Mesenchymal stem cell (in vitro differentiated cells and primary cell): ENCODE measurements at regions not wholly inside any gene's neighbourhood (a gene's known extent, or its start where the extent isn't known, plus 50 kb on each side); places are given as distances from the start of the nearest gene placed in this dataset.

Source experiments
- DNase-seq: peaks from one replicate; pipeline ENCODE4 v3.0.0-alpha.2; 2013
- H2AFZ ChIP-seq: one replicate; pipeline ENCODE4 v1.6.1; 2013; ENCODE audit warnings: low read depth, mild to moderate bottlenecking, control low read depth, inconsistent platforms, low read length, moderate library complexity
- H2AK5ac ChIP-seq: 2 replicates; pipeline ENCODE4 v1.6.1; 2013; ENCODE audit warnings: low read length, moderate library complexity, mild to moderate bottlenecking, inconsistent platforms; ENCODE audit not compliant: severe bottlenecking
- H2BK120ac ChIP-seq: one replicate; pipeline ENCODE4 v1.6.1; 2013; ENCODE audit warnings: low read depth, mild to moderate bottlenecking, inconsistent platforms, low read length, moderate library complexity
- H2BK12ac ChIP-seq, 2 experiments: one replicate each; pipeline ENCODE4 v1.6.1; 2013; ENCODE audit warnings: inconsistent platforms in 2 of 2, low read length in 2 of 2, mild to moderate bottlenecking in 2 of 2, moderate library complexity in 2 of 2, control low read depth in 1 of 2
- H2BK15ac ChIP-seq: one replicate; pipeline ENCODE4 v1.6.1; 2013; ENCODE audit warnings: mild to moderate bottlenecking, low read depth, inconsistent platforms; ENCODE audit not compliant: poor library complexity, severe bottlenecking
- H2BK5ac ChIP-seq: 2 replicates; pipeline ENCODE4 v1.6.1; 2013; ENCODE audit warnings: low read depth, mild to moderate bottlenecking, low read length, control low read depth, inconsistent platforms; ENCODE audit not compliant: poor library complexity, severe bottlenecking
- H3K14ac ChIP-seq, 2 experiments: one replicate each; pipeline ENCODE4 v1.6.1; 2013; ENCODE audit warnings: inconsistent platforms in 2 of 2, low read length in 2 of 2, control low read depth in 1 of 2, mild to moderate bottlenecking in 1 of 2, moderate library complexity in 1 of 2
- H3K18ac ChIP-seq, 2 experiments: one replicate each; pipeline ENCODE4 v1.6.1; 2013; ENCODE audit warnings: inconsistent platforms in 2 of 2, low read length in 2 of 2, control low read depth in 1 of 2, low read depth in 1 of 2, mild to moderate bottlenecking in 1 of 2
- H3K23ac ChIP-seq, 2 experiments: one replicate each; pipeline ENCODE4 v1.6.1; 2013; ENCODE audit warnings: inconsistent platforms in 2 of 2, low read length in 2 of 2, mild to moderate bottlenecking in 2 of 2, moderate library complexity in 2 of 2, control low read depth in 1 of 2
- H3K27ac ChIP-seq: 2 replicates; pipeline ENCODE4 v1.5.1; 2013; ENCODE audit warnings: mild to moderate bottlenecking, moderate library complexity, low read length, control low read depth, inconsistent platforms; ENCODE audit not compliant: poor library complexity, severe bottlenecking
- H3K27me3 ChIP-seq, 2 experiments: 2 replicates each; pipeline versions ENCODE4 v1.6.1 to v1.7.0; 2013; ENCODE audit warnings: low read length in 2 of 2, mild to moderate bottlenecking in 2 of 2, moderate library complexity in 2 of 2, control low read depth in 1 of 2, inconsistent platforms in 1 of 2; ENCODE audit not compliant: control insufficient read depth in 1 of 2, insufficient read depth in 1 of 2
- H3K36me3 ChIP-seq, 2 experiments: 2 replicates each; pipeline versions ENCODE4 v1.6.1 to v1.7.0; 2013; ENCODE audit warnings: low read length in 2 of 2, control low read depth in 1 of 2, inconsistent platforms in 1 of 2, low read depth in 1 of 2, mild to moderate bottlenecking in 1 of 2; ENCODE audit not compliant: insufficient read depth in 2 of 2, control insufficient read depth in 1 of 2
- H3K4ac ChIP-seq, 2 experiments: one replicate each; pipeline ENCODE4 v1.6.1; 2013; ENCODE audit warnings: inconsistent platforms in 2 of 2, low read length in 2 of 2, mild to moderate bottlenecking in 2 of 2, moderate library complexity in 2 of 2, control low read depth in 1 of 2, low read depth in 1 of 2
- H3K4me1 ChIP-seq: 2 replicates; pipeline ENCODE4 v1.6.1; 2013; ENCODE audit warnings: low read depth, low read length, control low read depth; ENCODE audit not compliant: control insufficient read depth, insufficient read depth
- H3K4me2 ChIP-seq: 2 replicates; pipeline ENCODE4 v1.6.1; 2013; ENCODE audit warnings: low read length, mild to moderate bottlenecking, inconsistent platforms; ENCODE audit not compliant: poor library complexity, severe bottlenecking
- H3K4me3 ChIP-seq, 2 experiments: 2 replicates each; pipeline versions ENCODE4 v1.5.1 to v1.7.0; 2013; ENCODE audit warnings: low read length in 2 of 2, mild to moderate bottlenecking in 2 of 2, control low read depth in 1 of 2, low read depth in 1 of 2; ENCODE audit not compliant: insufficient read depth in 1 of 2
- H3K79me1 ChIP-seq: replicated peaks from 2 replicates; pipeline ENCODE4 v1.6.1; 2013; ENCODE audit warnings: mild to moderate bottlenecking, control low read depth, low read length, inconsistent platforms; ENCODE audit not compliant: poor library complexity, severe bottlenecking
- H3K9ac ChIP-seq: 2 replicates; pipeline ENCODE4 v1.7.0; 2013; ENCODE audit warnings: mild to moderate bottlenecking, low read length, moderate library complexity
- H3K9me3 ChIP-seq: 2 replicates; pipeline ENCODE4 v1.7.0; 2013; ENCODE audit warnings: mild to moderate bottlenecking, low read length; ENCODE audit not compliant: control insufficient read depth
- H4K8ac ChIP-seq: one replicate; pipeline ENCODE4 v1.6.1; 2013; ENCODE audit warnings: inconsistent platforms, mild to moderate bottlenecking, low read length, moderate library complexity
- H4K91ac ChIP-seq: one replicate; pipeline ENCODE4 v1.6.1; 2013; ENCODE audit warnings: mild to moderate bottlenecking, low read length, inconsistent platforms
- WGBS: methylation state at CpG from one replicate; pipeline ENCODE4 v1.1.7; 2013; ENCODE audit warnings: mixed read lengths; 5-methylcytosine and 5-hydroxymethylcytosine counted together

DNA sequence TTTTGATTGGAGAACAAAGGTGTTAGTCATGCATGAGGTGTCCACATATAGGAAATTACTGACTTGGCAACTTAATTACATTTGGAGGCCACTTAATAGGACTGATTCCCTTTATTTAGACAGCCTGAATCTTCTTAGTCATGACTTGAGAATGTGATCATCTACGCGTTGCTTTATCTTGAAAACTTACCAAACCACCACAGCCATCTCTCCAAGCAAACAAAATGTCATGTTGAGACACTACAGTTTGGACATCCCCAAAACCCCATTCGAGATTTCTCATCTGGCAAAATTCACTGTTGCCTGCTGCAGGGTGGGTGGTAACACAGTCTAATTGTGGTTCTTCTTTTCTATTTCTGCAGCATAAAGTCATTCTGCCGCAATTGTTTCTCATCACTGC lies 176.5 kb upstream of the CDH5 start:
- no peak overlapping the region for H4K91ac ChIP-seq
- peak overlapping the region; percentile 35 for H3K9ac ChIP-seq
- no peaks in the 10 kb centered on the region for H3K4me1 ChIP-seq
- no peak overlapping the region for H2AFZ ChIP-seq
- H4K8ac ChIP-seq: no peak overlapping the region
- no peak overlapping the region for H3K14ac ChIP-seq
- no peak overlapping the region for H3K4me2 ChIP-seq
- H3K9me3 ChIP-seq: no peaks in the 10 kb centered on the region
- H2BK5ac ChIP-seq: no peak overlapping the region
- no peaks in the 10 kb centered on the region for H3K27me3 ChIP-seq
- no peak overlapping the region for H3K23ac ChIP-seq
- H2AK5ac ChIP-seq: no peak overlapping the region
- no peak overlapping the region for H3K4me3 ChIP-seq
- H3K79me1 ChIP-seq: no peaks in the 10 kb centered on the region
- H2BK12ac ChIP-seq: no peak overlapping the region
- no peak overlapping the region for H3K4ac ChIP-seq
- peak; percentile 66 for DNase-seq
- H3K18ac ChIP-seq: no peak overlapping the region
- H2BK15ac ChIP-seq: no peak overlapping the region
- WGBS: 13% methylated on average over 3 of the region's 4 CpGs
- H2BK120ac ChIP-seq: no peak overlapping the region
- H3K36me3 ChIP-seq: no peaks in the 10 kb centered on the region
- no peak overlapping the region for H3K27ac ChIP-seq

- H3K4ac ChIP-seq: peak overlapping the region in 1 of 2 experiments; percentile 31
- no peak overlapping the region for H3K14ac ChIP-seq
- H3K23ac ChIP-seq: no peak overlapping the region
- peak overlapping the region; percentile 27 for H2BK120ac ChIP-seq
- no peaks in the 10 kb centered on the region for H3K79me1 ChIP-seq
- H3K4me1 ChIP-seq: no peaks in the 10 kb centered on the region
- no peak overlapping the region for H3K4me2 ChIP-seq
- no peak overlapping the region for H2AK5ac ChIP-seq
- H2BK12ac ChIP-seq: peak overlapping the region; percentile 12 to 59
- H3K18ac ChIP-seq: peak overlapping the region in 1 of 2 experiments; percentile 40
- DNase-seq: no peak
- peak overlapping the region; percentile 18 for H4K91ac ChIP-seq
- H3K4me3 ChIP-seq: peak overlapping the region in 1 of 2 experiments; percentile 22
- no peak overlapping the region for H3K27ac ChIP-seq
- H3K27me3 ChIP-seq: no peaks in the 10 kb centered on the region
- H2BK15ac ChIP-seq: no peak overlapping the region
- H4K8ac ChIP-seq: peak overlapping the region; percentile 47
- no peak overlapping the region for H2BK5ac ChIP-seq
- H2AFZ ChIP-seq: no peak overlapping the region
- no peaks in the 10 kb centered on the region for H3K9me3 ChIP-seq
- peak overlapping the region; percentile 58 for H3K9ac ChIP-seq
- H3K36me3 ChIP-seq: no peaks in the 10 kb centered on the region
- WGBS: 90% methylated on average over 9 of the region's 10 CpGs
Observed at GRCh38 chr16:66188917-66189725, 177.4 kb upstream of the CDH5 start.

- DNase-seq: no peak
- Histone ChIP-seq H3K79me1 (no peaks in the 10 kb centered on the region), H3K23ac (no peak overlapping the region), H2BK120ac (no peak overlapping the region), H3K4me1 (no peaks in the 10 kb centered on the region), H2BK12ac (no peak overlapping the region), H3K4me2 (no peak overlapping the region), H4K8ac (no peak overlapping the region), H3K4me3 (no peak overlapping the region), H3K14ac (no peak overlapping the region), H3K9ac (no peak overlapping the region), H3K36me3 (no peaks in the 10 kb centered on the region), H3K27me3 (no peaks in the 10 kb centered on the region), H2BK5ac (no peak overlapping the region), H2AFZ (no peak overlapping the region), H4K91ac (no peak overlapping the region), H2BK15ac (no peak overlapping the region), H3K27ac (no peak overlapping the region), H3K4ac (no peak overlapping the region), H3K18ac (no peak overlapping the region), H3K9me3 (no peaks in the 10 kb centered on the region), H2AK5ac (no peak overlapping the region)
- WGBS: 82% methylated on average over 3 of the region's 4 CpGs
Observed at GRCh38 chr16:66186251-66186785, 180.2 kb upstream of the CDH5 start.

DNA sequence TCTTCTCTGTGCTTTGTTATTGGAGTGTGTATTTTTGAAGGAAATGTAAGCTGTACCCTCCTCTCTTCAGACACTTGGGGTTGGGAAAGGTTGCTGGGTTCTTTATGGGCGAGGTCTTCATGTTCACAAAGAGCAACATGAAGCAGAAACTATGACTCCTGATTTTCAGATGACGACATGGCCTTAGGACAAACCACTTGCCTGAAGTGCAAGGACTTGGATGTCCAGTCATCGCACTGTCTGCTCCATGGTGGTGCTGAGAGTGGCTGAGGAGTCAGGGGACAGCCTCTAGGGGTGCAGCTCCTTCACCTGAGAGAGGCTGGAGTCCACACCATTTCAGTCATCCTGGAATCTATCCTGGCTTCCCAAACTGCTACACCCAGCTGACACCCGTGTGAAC lies 183.9 kb upstream of the CDH5 start:
- Histone ChIP-seq H3K9me3 (peaks cover 14% of the 10 kb centered on the region), H3K36me3 (no peaks in the 10 kb centered on the region), H2BK15ac (no peak overlapping the region), H3K9ac (no peak overlapping the region), H3K27ac (no peak overlapping the region), H2BK5ac (no peak overlapping the region), H4K8ac (no peak overlapping the region), H3K23ac (no peak overlapping the region), H3K4me1 (no peaks in the 10 kb centered on the region), H2BK12ac (no peak overlapping the region), H3K18ac (no peak overlapping the region), H3K4me2 (no peak overlapping the region), H2BK120ac (no peak overlapping the region), H4K91ac (no peak overlapping the region), H3K27me3 (no peaks in the 10 kb centered on the region), H2AK5ac (no peak overlapping the region), H3K4ac (no peak overlapping the region), H3K79me1 (no peaks in the 10 kb centered on the region), H2AFZ (no peak overlapping the region), H3K4me3 (no peak overlapping the region), H3K14ac (no peak overlapping the region)
- DNase-seq: no peak
- WGBS: 88% methylated on average over 4 of the region's 4 CpGs
